Mesendoderm (in vitro differentiated cells): ENCODE measurements at regions not wholly inside any gene's neighbourhood (a gene's known extent, or its start where the extent isn't known, plus 50 kb on each side); places are given as distances from the start of the nearest gene placed in this dataset.

ENCODE experiments used
- DNase-seq: peaks from one replicate; pipeline ENCODE4 v3.0.0; 2013
- H2AK5ac ChIP-seq: 2 replicates; pipeline ENCODE4 v1.6.1; 2013; ENCODE audit warnings: low read length, inconsistent platforms
- H2BK120ac ChIP-seq: 2 replicates; pipeline ENCODE4 v1.6.1; 2013; ENCODE audit warnings: low read depth, mild to moderate bottlenecking, low read length, moderate library complexity, mixed read lengths
- H2BK15ac ChIP-seq: replicated peaks from 2 replicates; pipeline ENCODE4 v1.6.1; 2013; ENCODE audit warnings: low read depth, mild to moderate bottlenecking, moderate library complexity
- H2BK5ac ChIP-seq: 2 replicates; pipeline ENCODE4 v1.6.1; 2013; ENCODE audit warnings: low read length, inconsistent platforms
- H3K18ac ChIP-seq: 2 replicates; pipeline ENCODE4 v1.6.1; 2013; ENCODE audit warnings: mild to moderate bottlenecking, low read length, mixed read lengths
- H3K23ac ChIP-seq: one replicate; pipeline ENCODE4 v1.6.1; 2013; ENCODE audit warnings: low read length
- H3K27ac ChIP-seq: 2 replicates; pipeline ENCODE4 v1.5.1; 2013; ENCODE audit warnings: low read depth, mild to moderate bottlenecking, inconsistent platforms, low read length, moderate library complexity
- H3K27me3 ChIP-seq: 2 replicates; pipeline ENCODE4 v1.6.1; 2013; ENCODE audit warnings: low read length, control low read depth, mild to moderate bottlenecking, inconsistent platforms; ENCODE audit not compliant: insufficient read depth, poor library complexity
- H3K36me3 ChIP-seq: 2 replicates; pipeline ENCODE4 v1.6.1; 2013; ENCODE audit warnings: low read length, inconsistent platforms; ENCODE audit not compliant: control insufficient read depth, insufficient read depth
- H3K4ac ChIP-seq: one replicate; pipeline ENCODE4 v1.6.1; 2013; ENCODE audit warnings: low read depth, mild to moderate bottlenecking, low read length, moderate library complexity
- H3K4me1 ChIP-seq: 2 replicates; pipeline ENCODE4 v1.6.1; 2013; ENCODE audit warnings: low read depth, low read length, inconsistent platforms; ENCODE audit not compliant: control insufficient read depth
- H3K4me2 ChIP-seq: 2 replicates; pipeline ENCODE4 v1.6.1; 2013; ENCODE audit warnings: low read length
- H3K4me3 ChIP-seq: 2 replicates; pipeline ENCODE4 v1.5.1; 2013; ENCODE audit warnings: mild to moderate bottlenecking, low read length
- H3K56ac ChIP-seq: one replicate; pipeline ENCODE4 v1.6.1; 2013; ENCODE audit warnings: low read length
- H3K79me1 ChIP-seq: 2 replicates; pipeline ENCODE4 v1.6.1; 2013; ENCODE audit warnings: low read length, inconsistent platforms
- H3K79me2 ChIP-seq: 2 replicates; pipeline ENCODE4 v1.6.1; 2013; ENCODE audit warnings: mild to moderate bottlenecking, low read length; ENCODE audit not compliant: control insufficient read depth, insufficient read depth
- H3K9ac ChIP-seq: 2 replicates; pipeline ENCODE4 v1.6.1; 2013; ENCODE audit warnings: low read length, inconsistent platforms
- H4K5ac ChIP-seq: one replicate; pipeline ENCODE4 v1.6.1; 2013; ENCODE audit warnings: low read length
- H4K8ac ChIP-seq: one replicate; pipeline ENCODE4 v1.6.1; 2013; ENCODE audit warnings: low read depth, mild to moderate bottlenecking, control low read depth, low read length, moderate library complexity
- WGBS: extraction: QIAGEN DNeasy Blood & Tissue Kit; methylation state at CpG from one replicate; pipeline ENCODE4 v1.1.7; 2013; ENCODE audit warnings: low lambda C conversion rate, missing lambda C conversion rate; ENCODE audit not compliant: insufficient coverage; ENCODE audit errors: extremely low coverage; 5-methylcytosine and 5-hydroxymethylcytosine counted together

- Histone ChIP-seq H2BK5ac (peak overlapping the region; percentile 0), H3K79me1 (no peaks in the 10 kb centered on the region), H3K36me3 (no peaks in the 10 kb centered on the region), H2BK15ac (no peak overlapping the region), H3K27me3 (no peaks in the 10 kb centered on the region), H3K9ac (no peak overlapping the region), H3K4me2 (no peak overlapping the region), H2AK5ac (no peak overlapping the region), H4K5ac (no peak overlapping the region), H3K56ac (no peak overlapping the region), H3K4ac (peak overlapping the region; percentile 59), H3K18ac (peak overlapping the region; percentile 92), H3K4me3 (no peak overlapping the region), H3K27ac (no peak overlapping the region), H2BK120ac (peak overlapping the region; percentile 74), H3K79me2 (no peaks in the 10 kb centered on the region), H3K23ac (no peak overlapping the region), H4K8ac (no peak overlapping the region), H3K4me1 (peaks cover 12% of the 10 kb centered on the region)
- peak; percentile 42 for DNase-seq
- WGBS, result no CpG with 5 or more reads among the region's 5 CpGs
Observed at GRCh38 chr1:240030236-240030635, 61.4 kb upstream of the FMN2 start.

- peak overlapping the region; percentile 90 for H2BK5ac ChIP-seq
- H3K79me2 ChIP-seq, result no peaks in the 10 kb centered on the region
- H3K27me3 ChIP-seq, result no peaks in the 10 kb centered on the region
- no peak overlapping the region for H3K4me2 ChIP-seq
- H3K4me3 ChIP-seq, result no peak overlapping the region
- H3K4me1 ChIP-seq, result peaks cover 12% of the 10 kb centered on the region
- no peak overlapping the region for H3K9ac ChIP-seq
- H3K4ac ChIP-seq, result peak overlapping the region; percentile 71
- H3K56ac ChIP-seq, result peak overlapping the region; percentile 74
- H4K5ac ChIP-seq, result peak overlapping the region; percentile 84
- H3K27ac ChIP-seq, result no peak overlapping the region
- H4K8ac ChIP-seq, result no peak overlapping the region
- peak overlapping the region; percentile 20 for H3K18ac ChIP-seq
- H2AK5ac ChIP-seq, result no peak overlapping the region
- no peaks in the 10 kb centered on the region for H3K36me3 ChIP-seq
- H2BK120ac ChIP-seq, result no peak overlapping the region
- WGBS, result no CpG with 5 or more reads among the region's 5 CpGs
- H3K79me1 ChIP-seq, result no peaks in the 10 kb centered on the region
- DNase-seq, result peak; percentile 41
- no peak overlapping the region for H2BK15ac ChIP-seq
- no peak overlapping the region for H3K23ac ChIP-seq
Observed at GRCh38 chr1:240031009-240031408, 60.7 kb upstream of the FMN2 start.

- Histone ChIP-seq H3K4me1 (peaks cover 12% of the 10 kb centered on the region), H3K27ac (no peak overlapping the region), H2BK120ac (no peak overlapping the region), H3K23ac (no peak overlapping the region), H2BK15ac (no peak overlapping the region), H4K5ac (peak overlapping the region; percentile 52), H3K56ac (peak overlapping the region; percentile 17), H3K4me3 (no peak overlapping the region), H2AK5ac (no peak overlapping the region), H3K36me3 (no peaks in the 10 kb centered on the region), H3K4me2 (no peak overlapping the region), H3K9ac (no peak overlapping the region), H2BK5ac (peak overlapping the region; percentile 43), H3K79me1 (no peaks in the 10 kb centered on the region), H3K79me2 (no peaks in the 10 kb centered on the region), H3K18ac (no peak overlapping the region), H3K4ac (no peak overlapping the region), H3K27me3 (no peaks in the 10 kb centered on the region), H4K8ac (no peak overlapping the region)
- DNase-seq, result no peak
- no CpG with 5 or more reads among the region's 3 CpGs for WGBS
Observed at GRCh38 chr1:240031414-240031813, 60.3 kb upstream of the FMN2 start.

GRCh38 chr1:240033406-240033805 lies 58.3 kb upstream of the FMN2 start:
- Histone ChIP-seq H3K4me3 (no peak overlapping the region), H2BK120ac (peak overlapping the region; percentile 28), H3K27me3 (no peaks in the 10 kb centered on the region), H3K79me1 (no peaks in the 10 kb centered on the region), H3K4me2 (no peak overlapping the region), H3K9ac (no peak overlapping the region), H2AK5ac (no peak overlapping the region), H2BK5ac (peak overlapping the region; percentile 99), H4K5ac (no peak overlapping the region), H3K79me2 (no peaks in the 10 kb centered on the region), H3K27ac (peak overlapping the region; percentile 93), H4K8ac (no peak overlapping the region), H3K36me3 (no peaks in the 10 kb centered on the region), H3K4ac (no peak overlapping the region), H3K56ac (peak overlapping the region; percentile 52), H3K23ac (no peak overlapping the region), H3K4me1 (peaks cover 12% of the 10 kb centered on the region), H3K18ac (peak overlapping the region; percentile 39), H2BK15ac (no peak overlapping the region)
- no CpG with 5 or more reads among the region's 3 CpGs for WGBS
- DNase-seq, result peak; percentile 96

GRCh38 chr1:240036526-240036925 lies 55.2 kb upstream of the FMN2 start:
- Histone ChIP-seq H3K9ac (no peak overlapping the region), H3K56ac (no peak overlapping the region), H3K79me1 (no peaks in the 10 kb centered on the region), H3K27ac (no peak overlapping the region), H3K36me3 (no peaks in the 10 kb centered on the region), H4K5ac (no peak overlapping the region), H3K4ac (no peak overlapping the region), H2BK15ac (peak overlapping the region; percentile 85), H3K4me2 (no peak overlapping the region), H3K4me3 (no peak overlapping the region), H3K4me1 (peaks cover 6% of the 10 kb centered on the region), H2BK5ac (no peak overlapping the region), H2AK5ac (no peak overlapping the region), H4K8ac (no peak overlapping the region), H3K18ac (no peak overlapping the region), H3K27me3 (no peaks in the 10 kb centered on the region), H3K79me2 (no peaks in the 10 kb centered on the region), H2BK120ac (no peak overlapping the region), H3K23ac (no peak overlapping the region)
- WGBS, result no CpG with 5 or more reads among the region's 1 CpG
- DNase-seq, result no peak
